ENCODE measurements at regions not wholly inside any gene's neighbourhood (a gene's known extent, or its start where the extent isn't known, plus 50 kb on each side); places are given as distances from the start of the nearest gene placed in this dataset.

- 0% methylated on average over 1 of the region's 1 CpG for WGBS (ENCODE audit: insufficient coverage)
- peak; percentile 25 to 62 (median 57) for DNase-seq
- Histone ChIP-seq H3K4me1 (ENCODE audit: control insufficient read depth in 1 of 2, insufficient read depth in 2 of 2, low read length in 2 of 2) (peaks cover 36 to 39% of the 10 kb centered on the region in 2 donors), H3K9ac (ENCODE audit: insufficient read depth, low read length, poor library complexity, severe bottlenecking) (no peak overlapping the region), H3K4me3 (replicated peaks in 1 of 3; ENCODE audit: low read depth in 2 of 3, low read length in 3 of 3) (no peak overlapping the region), H3K9me3 (replicated peaks in 1 of 2; ENCODE audit: control insufficient read depth in 1 of 2, insufficient read depth in 1 of 2, low read length in 2 of 2) (no peaks in the 10 kb centered on the region), H3K27me3 (ENCODE audit: control insufficient read depth in 2 of 2, insufficient read depth in 2 of 2, low read length in 2 of 2) (no peaks in the 10 kb centered on the region), H3K36me3 (replicated peaks in 1 of 2; ENCODE audit: control insufficient read depth in 1 of 2, insufficient read depth in 2 of 2, low read length in 2 of 2) (no peaks in the 10 kb centered on the region), H3K79me2 (ENCODE audit: insufficient read depth, low read length) (no peaks in the 10 kb centered on the region), H2AFZ (ENCODE audit: insufficient read depth, low read depth, low read length, poor library complexity, severe bottlenecking) (no peak overlapping the region), H3K27ac (ENCODE audit: low read depth in 1 of 2, low read length in 2 of 2) (peak overlapping the region in 1 of 2 donors; percentile 42), H4K20me1 (ENCODE audit: insufficient read depth, low read length) (no peaks in the 10 kb centered on the region), H3K4me2 (replicated peaks; ENCODE audit: extremely low read depth, low read length, poor library complexity, severe bottlenecking) (no peak overlapping the region)
- H3K4me1 Mint-ChIP-seq, result peaks cover 42% of the 10 kb centered on the region
- no peaks in the 10 kb centered on the region for H3K9me3 Mint-ChIP-seq
- no peak for TF ChIP-seq CTCF (IDR thresholded peaks at IDR 0.05)
- H3K27ac Mint-ChIP-seq, result peak overlapping the region; percentile 5 to 90 (median 70)
- no peaks in the 10 kb centered on the region for H3K36me3 Mint-ChIP-seq
- H3K27me3 Mint-ChIP-seq (ENCODE audit: low read depth in 3 of 3), result peaks cover 3 to 11% (median 4%) of the 10 kb centered on the region in 3 donors
- intact Hi-C loops (cut with micrococcal nuclease), result loop anchor here in 1 of 2 donors (10.0 kb wide), 1 partner anchor 82 kb away; the partner anchor contains the start of gene ZFR
- H3K4me3 Mint-ChIP-seq, result peak overlapping the region in 1 of 2 donors; percentile 17
Observed at GRCh38 chr5:32526810-32527209, 58.5 kb upstream of the SUB1 start.

- no peaks in the 10 kb centered on the region for H4K20me1 ChIP-seq (ENCODE audit: insufficient read depth, low read length)
- H3K36me3 Mint-ChIP-seq, result no peaks in the 10 kb centered on the region
- no peak overlapping the region for H3K27ac ChIP-seq (ENCODE audit: low read depth in 1 of 2, low read length in 2 of 2)
- WGBS (ENCODE audit: insufficient coverage), result 100% methylated on average over 1 of the region's 7 CpGs
- no peak for DNase-seq
- peaks cover 51% of the 10 kb centered on the region for H3K4me1 Mint-ChIP-seq
- H3K4me2 ChIP-seq (replicated peaks; ENCODE audit: extremely low read depth, low read length, poor library complexity, severe bottlenecking), result no peak overlapping the region
- no peaks in the 10 kb centered on the region for H3K79me2 ChIP-seq (ENCODE audit: insufficient read depth, low read length)
- no peaks in the 10 kb centered on the region for H3K9me3 Mint-ChIP-seq
- H3K27me3 Mint-ChIP-seq (ENCODE audit: low read depth in 3 of 3), result peaks cover 0 to 13% (median 0%) of the 10 kb centered on the region in 3 donors
- peak overlapping the region in 5 of 7 donors; percentile 74 to 97 (median 92) for H3K27ac Mint-ChIP-seq
- intact Hi-C loops (cut with micrococcal nuclease), result loop anchor here in 1 of 2 donors (10.0 kb wide), 1 partner anchor 79 kb away; the partner anchor contains the start of gene ZFR
- no peak overlapping the region for H3K4me3 ChIP-seq (replicated peaks in 1 of 3; ENCODE audit: low read depth in 2 of 3, low read length in 3 of 3)
- H3K36me3 ChIP-seq (replicated peaks in 1 of 2; ENCODE audit: control insufficient read depth in 1 of 2, insufficient read depth in 2 of 2, low read length in 2 of 2), result no peaks in the 10 kb centered on the region
- H3K4me1 ChIP-seq (ENCODE audit: control insufficient read depth in 1 of 2, insufficient read depth in 2 of 2, low read length in 2 of 2), result peaks cover 50 to 51% of the 10 kb centered on the region in 2 donors
- H3K9ac ChIP-seq (ENCODE audit: insufficient read depth, low read length, poor library complexity, severe bottlenecking), result no peak overlapping the region
- no peak for TF ChIP-seq CTCF (IDR thresholded peaks at IDR 0.05)
- H3K4me3 Mint-ChIP-seq, result no peak overlapping the region
- no peaks in the 10 kb centered on the region for H3K27me3 ChIP-seq (ENCODE audit: control insufficient read depth in 2 of 2, insufficient read depth in 2 of 2, low read length in 2 of 2)
- H2AFZ ChIP-seq (ENCODE audit: insufficient read depth, low read depth, low read length, poor library complexity, severe bottlenecking), result no peak overlapping the region
- H3K9me3 ChIP-seq (replicated peaks in 1 of 2; ENCODE audit: control insufficient read depth in 1 of 2, insufficient read depth in 1 of 2, low read length in 2 of 2), result no peaks in the 10 kb centered on the region
Observed at GRCh38 chr5:32523625-32524024, 61.7 kb upstream of the SUB1 start.
